GM21515 (cell line): ENCODE measurements at regions not wholly inside any gene's neighbourhood (a gene's known extent, or its start where the extent isn't known, plus 50 kb on each side); places are given as distances from the start of the nearest gene placed in this dataset.

Source experiments
- ATAC-seq: cut with Tn5 transposase; IDR thresholded peaks from one replicate; pipeline ENCODE4 v1.9.1; 2021; ENCODE audit not compliant: unreplicated experiment

DNA sequence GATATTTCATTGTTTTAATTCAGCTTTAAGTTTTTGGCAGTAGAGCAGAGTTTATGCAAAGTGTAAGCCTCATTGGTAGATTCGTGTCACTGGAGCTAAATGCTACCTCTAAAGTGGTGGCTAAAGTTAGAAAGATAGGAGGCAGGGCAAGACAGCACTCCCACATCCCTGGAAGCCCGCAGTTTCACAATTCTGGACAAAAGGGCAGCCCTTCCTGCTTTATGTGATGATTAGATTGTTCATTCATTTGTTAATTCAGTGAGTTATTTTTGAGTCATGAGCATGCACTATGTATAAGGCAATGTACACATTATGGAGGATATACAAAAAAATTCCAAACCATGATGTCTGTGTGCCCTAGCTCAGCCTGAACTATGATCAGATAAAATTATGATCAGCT is 52.1 kb upstream of the EIF3M start:
- no peak for ATAC-seq

DNA sequence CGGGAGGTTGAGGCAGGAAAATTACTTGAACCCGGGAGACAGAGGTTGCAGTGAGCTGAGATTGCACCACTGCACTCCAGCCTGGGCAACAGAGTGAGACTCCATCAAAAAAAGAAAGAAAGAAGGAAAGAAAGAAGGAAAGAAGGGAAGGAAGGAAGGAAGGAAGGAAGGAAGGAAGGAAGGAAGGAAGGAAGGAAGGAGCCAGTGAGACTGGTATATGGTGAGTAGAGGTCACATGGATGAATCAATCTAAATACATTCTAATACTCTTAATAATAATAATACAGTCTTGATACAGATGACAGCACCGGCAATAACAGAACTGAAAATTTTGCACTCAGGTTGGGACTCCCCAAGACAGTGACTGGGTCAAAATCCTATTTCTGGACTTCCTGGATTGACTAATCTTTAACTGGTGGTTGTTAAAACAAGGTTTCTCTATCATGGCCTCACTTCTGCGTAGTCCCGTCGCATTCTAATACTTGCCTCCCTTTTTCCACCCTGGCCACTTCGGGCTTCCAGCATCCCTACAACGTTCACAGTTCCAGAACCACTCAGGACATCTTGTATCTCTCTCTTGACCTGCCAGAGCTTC is 53.5 kb upstream of the EIF3M start:
- peak; percentile 99 for ATAC-seq

- ATAC-seq = no peak
These were observed 56.1 kb upstream of the EIF3M start for GRCh38 chr11:32527261-32528175.

- no peak for ATAC-seq
These were observed 56.9 kb upstream of the EIF3M start for GRCh38 chr11:32526760-32527159.

DNA sequence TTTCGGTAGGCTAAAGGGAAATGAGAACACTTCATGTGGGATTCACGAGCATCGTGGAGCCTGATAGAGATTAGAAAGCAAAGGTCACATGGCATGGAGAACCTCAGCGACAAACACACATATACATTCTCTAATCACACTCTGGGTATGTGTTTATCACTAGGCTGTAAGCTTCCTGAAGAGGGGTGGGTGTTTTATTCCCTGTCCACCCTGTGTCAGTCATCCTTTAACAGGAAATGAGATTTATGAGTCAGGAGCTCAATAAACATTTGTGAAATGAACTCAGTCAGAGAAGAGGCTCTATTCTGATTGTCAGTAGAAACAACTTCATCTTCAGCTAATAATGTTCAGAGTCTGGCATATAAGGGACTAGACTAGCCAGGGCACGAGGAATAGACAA is 71.7 kb upstream of the EIF3M start:
- no peak for ATAC-seq

GRCh38 chr11:32510039-32510438 is 73.6 kb upstream of the EIF3M start:
- ATAC-seq = no peak

GRCh38 chr11:32508780-32509179 is 73.4 kb upstream of the WT1 start:
- ATAC-seq = no peak

- ATAC-seq = no peak
These were observed 64.7 kb upstream of the WT1 start for GRCh38 chr11:32500001-32500400.

DNA sequence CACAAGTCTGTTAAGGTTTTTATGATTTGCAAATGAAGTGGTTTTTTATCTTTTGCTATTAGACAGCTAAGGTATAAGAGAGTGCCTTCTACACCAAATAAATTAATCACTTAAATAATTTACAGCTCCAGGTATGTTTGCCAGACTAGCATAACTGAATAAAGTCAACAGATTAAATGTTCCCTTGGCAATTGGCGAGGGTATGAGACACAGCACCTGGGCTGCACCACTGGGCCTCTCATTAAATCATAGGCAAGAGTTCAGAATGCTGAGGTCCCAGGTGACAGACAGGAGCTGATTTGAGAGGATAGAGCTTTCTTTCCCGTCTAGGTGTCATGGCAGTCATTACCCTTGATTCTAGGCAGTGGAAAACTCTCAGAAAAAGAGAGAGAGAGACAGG is 62.6 kb upstream of the WT1 start:
- no peak for ATAC-seq

GRCh38 chr11:32494629-32495028 is 59.3 kb upstream of the WT1 start:
- ATAC-seq = no peak

DNA sequence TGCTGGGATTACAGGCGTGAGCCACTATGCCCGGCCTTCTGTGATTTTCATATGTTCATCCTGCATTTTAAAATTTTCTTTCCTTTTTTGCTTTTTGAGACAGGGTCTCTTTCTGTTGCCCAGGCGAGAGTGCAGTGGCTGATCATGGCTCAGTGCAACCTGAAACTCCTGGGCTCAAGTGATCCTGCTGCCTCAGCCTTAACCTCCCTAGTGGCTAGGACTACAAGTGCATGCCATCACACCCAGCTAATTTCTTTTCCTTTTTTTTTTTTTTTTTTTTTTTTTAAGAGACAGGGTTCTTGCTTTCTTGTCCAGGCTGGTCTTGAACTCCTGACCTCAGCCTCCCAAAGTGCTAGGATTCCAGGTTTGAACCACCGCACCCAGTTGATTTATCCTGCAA is 54.1 kb upstream of the WT1 start:
- ATAC-seq = no peak

DNA sequence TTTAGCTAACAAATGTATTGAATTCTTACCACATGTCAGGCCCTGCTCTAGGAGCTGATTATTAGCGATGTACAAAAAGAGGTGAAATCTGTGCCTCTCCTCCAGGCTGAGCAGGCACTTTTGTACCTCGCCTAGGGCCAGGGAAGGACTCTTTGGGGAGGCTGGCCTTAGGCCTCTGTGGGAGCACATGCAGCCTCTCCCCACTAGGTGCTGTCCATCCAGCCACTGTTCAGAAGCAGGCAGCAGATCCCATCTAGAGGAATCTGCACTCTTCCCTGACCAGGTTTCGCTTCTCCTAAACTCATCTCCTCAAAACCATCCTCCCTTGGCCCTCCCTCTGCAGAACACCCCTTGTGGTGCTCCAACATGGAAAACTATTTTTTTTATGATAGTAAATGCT is 51.9 kb upstream of the WT1 start:
- no peak for ATAC-seq

- no peak for ATAC-seq
These were observed 50.4 kb upstream of the WT1 start for GRCh38 chr11:32485733-32486132.
